PC-9 (cell line): ENCODE measurements at regions not wholly inside any gene's neighbourhood (a gene's known extent, or its start where the extent isn't known, plus 50 kb on each side); places are given as distances from the start of the nearest gene placed in this dataset.

Experiments used
- BruUV-seq: library from RNA; stranded (reverse); fragments of 400-500 nt; replicated peaks from 2 replicates; lab custom pipeline; 2021; lab: Mats Ljungman, UMichigan
- CTCF ChIA-PET: fragments of 300-600 bp; sonication (Branson Sonifier 250); formaldehyde crosslinking; loops from one replicate; lab custom pipeline; 2022; ENCODE audit warnings: antibody characterized with exemption; lab: Charles Lee
- POLR2A ChIA-PET: fragments of 300-600 bp; sonication (Branson Sonifier 250); formaldehyde crosslinking; loops from one replicate; lab custom pipeline; 2022; ENCODE audit warnings: antibody characterized with exemption; ENCODE audit not compliant: unreplicated experiment; lab: Charles Lee
- DNase-seq, 2 experiments: peaks; one replicate each; pipeline versions ENCODE4 v3.0.0 to v3.0.0-alpha.2; 2015 to 2022; ENCODE audit warnings: mixed read lengths in 1 of 2
- H2AFZ ChIP-seq: fragments of 200-600 bp; sonication (generic); 2 replicates; pipeline ENCODE4 v1.8.1; 2017; ENCODE audit warnings: antibody characterized with exemption
- H3F3A ChIP-seq: fragments of 200-600 bp; sonication (generic); 2 replicates; pipeline ENCODE4 v1.8.1; 2017; ENCODE audit warnings: antibody characterized with exemption, mild to moderate bottlenecking, low read depth; ENCODE audit not compliant: insufficient read depth
- H3K27ac ChIP-seq: fragments of 200-600 bp; sonication (generic); 2 replicates; pipeline ENCODE4 v1.6.1; 2016; ENCODE audit warnings: mixed run types
- H3K27me3 ChIP-seq: fragments of 200-600 bp; sonication (generic); 2 replicates; pipeline ENCODE4 v1.6.1; 2016; ENCODE audit warnings: low read depth, mixed run types; ENCODE audit not compliant: insufficient read depth
- H3K36me3 ChIP-seq: fragments of 200-600 bp; sonication (generic); 2 replicates; pipeline ENCODE4 v1.6.1; 2016; ENCODE audit warnings: low read depth, mixed run types
- H3K4me1 ChIP-seq: fragments of 200-600 bp; sonication (generic); replicated peaks from 2 replicates; pipeline ENCODE4 v1.6.1; 2016; ENCODE audit warnings: mixed run types; ENCODE audit not compliant: insufficient read depth
- H3K4me2 ChIP-seq: fragments of 200-600 bp; sonication (generic); 2 replicates; pipeline ENCODE4 v1.6.1; 2017; ENCODE audit warnings: mixed run types
- H3K4me3 ChIP-seq: fragments of 200-600 bp; sonication (generic); 2 replicates; pipeline ENCODE4 v1.6.1; 2016; ENCODE audit warnings: mixed run types
- H3K79me2 ChIP-seq: fragments of 200-600 bp; sonication (generic); 2 replicates; pipeline ENCODE4 v1.6.1; 2017; ENCODE audit warnings: low read depth, mixed run types
- H3K9me2 ChIP-seq: fragments of 200-600 bp; sonication (generic); 2 replicates; pipeline ENCODE4 v1.8.1; 2017; ENCODE audit warnings: mild to moderate bottlenecking; ENCODE audit not compliant: insufficient read depth
- H3K9me3 ChIP-seq: fragments of 200-600 bp; sonication (generic); 2 replicates; pipeline ENCODE4 v1.8.1; 2016; ENCODE audit warnings: low read depth; ENCODE audit not compliant: insufficient read depth
- H4K20me1 ChIP-seq: fragments of 200-600 bp; sonication (generic); 2 replicates; pipeline ENCODE4 v1.8.1; 2017; ENCODE audit not compliant: insufficient read depth
- EZH2 ChIP-seq: fragments of 200-600 bp; sonication (generic); IDR thresholded peaks from 2 replicates; pipeline ENCODE4 v1.8.0; 2017; ENCODE audit warnings: antibody characterized with exemption, low read depth
- intact Hi-C: fragments of 100-400 bp; cut with micrococcal nuclease; formaldehyde crosslinking; loops from one replicate; pipeline ENCODE4 v1.10.0; 2022; ENCODE audit not compliant: unreplicated experiment
- TF ChIP-seq, protein P1 (sequence below): fragments of 200-600 bp; sonication (generic); conservative IDR thresholded peaks from 2 replicates; pipeline ENCODE4 v1.6.1; 2017; ENCODE audit warnings: mixed run types, antibody characterized with exemption, mild to moderate bottlenecking, moderate library complexity

- Histone ChIP-seq H3K27ac (no peak overlapping the region), H3K4me2 (no peak overlapping the region), H3K9me3 (no peaks in the 10 kb centered on the region), H3K27me3 (no peaks in the 10 kb centered on the region), H4K20me1 (no peaks in the 10 kb centered on the region), H3K4me1 (peaks cover 8% of the 10 kb centered on the region; the same call in 1 of the 2 replicates), H3F3A (no peaks in the 10 kb centered on the region), H3K36me3 (no peaks in the 10 kb centered on the region), H3K9me2 (no peaks in the 10 kb centered on the region), H3K4me3 (no peak overlapping the region), H3K79me2 (no peaks in the 10 kb centered on the region), H2AFZ (no peak overlapping the region)
- POLR2A ChIA-PET, result no interaction called here
- no peak for DNase-seq
- CTCF ChIA-PET, result no interaction called here
- intact Hi-C loops, result no loop called here
- BruUV-seq, result no TSS peak
- TF ChIP-seq, protein P1, sequence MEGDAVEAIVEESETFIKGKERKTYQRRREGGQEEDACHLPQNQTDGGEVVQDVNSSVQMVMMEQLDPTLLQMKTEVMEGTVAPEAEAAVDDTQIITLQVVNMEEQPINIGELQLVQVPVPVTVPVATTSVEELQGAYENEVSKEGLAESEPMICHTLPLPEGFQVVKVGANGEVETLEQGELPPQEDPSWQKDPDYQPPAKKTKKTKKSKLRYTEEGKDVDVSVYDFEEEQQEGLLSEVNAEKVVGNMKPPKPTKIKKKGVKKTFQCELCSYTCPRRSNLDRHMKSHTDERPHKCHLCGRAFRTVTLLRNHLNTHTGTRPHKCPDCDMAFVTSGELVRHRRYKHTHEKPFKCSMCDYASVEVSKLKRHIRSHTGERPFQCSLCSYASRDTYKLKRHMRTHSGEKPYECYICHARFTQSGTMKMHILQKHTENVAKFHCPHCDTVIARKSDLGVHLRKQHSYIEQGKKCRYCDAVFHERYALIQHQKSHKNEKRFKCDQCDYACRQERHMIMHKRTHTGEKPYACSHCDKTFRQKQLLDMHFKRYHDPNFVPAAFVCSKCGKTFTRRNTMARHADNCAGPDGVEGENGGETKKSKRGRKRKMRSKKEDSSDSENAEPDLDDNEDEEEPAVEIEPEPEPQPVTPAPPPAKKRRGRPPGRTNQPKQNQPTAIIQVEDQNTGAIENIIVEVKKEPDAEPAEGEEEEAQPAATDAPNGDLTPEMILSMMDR, result no peak
- no peak for TF ChIP-seq EZH2
Measured at GRCh38 chr7:24455813-24456525, 117.3 kb upstream of the PALS2 start.

GRCh38 chr7:24456526-24457218 is 116.6 kb upstream of the PALS2 start:
- Histone ChIP-seq H3K27me3 (no peaks in the 10 kb centered on the region), H3K4me1 (peaks cover 8% of the 10 kb centered on the region; the same call in 1 of the 2 replicates), H3K4me2 (peak overlapping the region; percentile 12), H4K20me1 (no peaks in the 10 kb centered on the region), H3K79me2 (no peaks in the 10 kb centered on the region), H3K9me3 (no peaks in the 10 kb centered on the region), H3F3A (no peaks in the 10 kb centered on the region), H2AFZ (peak overlapping the region; percentile 81), H3K9me2 (no peaks in the 10 kb centered on the region), H3K27ac (no peak overlapping the region), H3K36me3 (no peaks in the 10 kb centered on the region), H3K4me3 (no peak overlapping the region)
- BruUV-seq, result no TSS peak
- ChIA-PET CTCF (no interaction called here), POLR2A (no interaction called here)
- intact Hi-C loops, result no loop called here
- TF ChIP-seq, protein P1, result no peak
- no peak for TF ChIP-seq EZH2
- no peak for DNase-seq

DNA sequence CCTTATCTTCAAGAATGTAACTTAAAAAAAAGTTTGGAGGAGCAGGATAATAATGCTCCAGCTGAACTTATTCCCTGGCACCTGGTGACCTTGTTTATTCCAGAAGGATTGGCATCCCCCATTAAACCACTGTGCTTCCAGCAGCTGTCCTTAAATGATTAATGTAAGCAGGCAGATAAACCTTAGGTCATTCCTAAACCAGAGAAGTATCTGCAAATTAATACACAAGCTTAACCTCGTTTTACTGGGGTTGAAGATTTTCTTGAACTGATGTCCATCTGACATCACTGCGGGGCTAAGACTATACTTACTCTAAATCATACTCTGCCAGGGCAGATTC is 116.1 kb upstream of the PALS2 start:
- CTCF ChIA-PET, result interaction anchor here (0.7 kb wide), 1 partner anchor 124 kb away, joined by 3 read pairs; no protein-coding TSS in a partner anchor
- Histone ChIP-seq H3K79me2 (no peaks in the 10 kb centered on the region), H4K20me1 (no peaks in the 10 kb centered on the region), H3K9me2 (no peaks in the 10 kb centered on the region), H3K9me3 (no peaks in the 10 kb centered on the region), H3K36me3 (no peaks in the 10 kb centered on the region), H3K4me2 (peak overlapping the region; percentile 12; the same call in 1 of the 2 replicates), H3F3A (no peaks in the 10 kb centered on the region), H3K27me3 (no peaks in the 10 kb centered on the region), H2AFZ (peak overlapping the region; percentile 81), H3K4me3 (no peak overlapping the region), H3K27ac (no peak overlapping the region), H3K4me1 (peaks cover 8% of the 10 kb centered on the region; the same call in 1 of the 2 replicates)
- TF ChIP-seq, protein P1, result no peak
- no peak for TF ChIP-seq EZH2
- intact Hi-C loops, result no loop called here
- BruUV-seq, result no TSS peak
- DNase-seq, result no peak
- POLR2A ChIA-PET, result no interaction called here
